Lower leg skin (tissue), 3 donors: ENCODE measurements at regions not wholly inside any gene's neighbourhood (a gene's known extent, or its start where the extent isn't known, plus 50 kb on each side); places are given as distances from the start of the nearest gene placed in this dataset.

ENCODE experiments used
- CTCF ChIP-seq, 3 donors: fragments of 450-650 bp; IDR thresholded peaks; one replicate each; pipeline ENCODE4 v1.5.1; 2016; ENCODE audit warnings: antibody characterized with exemption in 3 of 3, mild to moderate bottlenecking in 3 of 3, moderate library complexity in 2 of 3
- POLR2A ChIP-seq, 2 donors: fragments of 450-650 bp; IDR thresholded peaks; one replicate each; pipeline ENCODE4 v1.6.1; 2016 to 2017; ENCODE audit warnings: antibody characterized with exemption in 2 of 2, mild to moderate bottlenecking in 1 of 2, moderate library complexity in 1 of 2

DNA sequence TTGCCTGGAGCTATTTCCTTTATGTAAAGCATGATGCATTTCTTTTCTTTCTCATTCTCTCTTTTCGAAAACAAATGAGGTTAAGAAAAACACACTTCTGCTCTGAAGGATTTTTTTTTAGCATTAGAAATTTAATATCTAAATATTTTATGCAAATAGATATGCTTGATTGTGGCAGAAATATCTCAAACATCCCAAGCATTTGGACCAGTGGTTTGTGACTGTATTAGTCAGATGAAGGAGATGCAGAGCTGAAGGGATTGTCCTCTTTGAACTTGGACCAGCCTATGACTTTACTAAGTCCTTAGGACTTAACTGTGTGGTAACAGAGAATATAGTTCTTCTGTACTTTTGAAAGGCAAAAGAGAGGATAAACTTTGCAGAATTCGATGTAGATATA lies 335.9 kb upstream of the NT5C1B start:
- TF ChIP-seq CTCF (IDR thresholded peaks at IDR 0.05) (no peak), POLR2A (IDR thresholded peaks at IDR 0.05) (no peak)
